ENCODE measurements at regions not wholly inside any gene's neighbourhood (a gene's known extent, or its start where the extent isn't known, plus 50 kb on each side); places are given as distances from the start of the nearest gene placed in this dataset.

GRCh38 chr15:79230766-79231165 lies 51.8 kb upstream of the ANKRD34C start:
- Histone ChIP-seq H2AK5ac (ENCODE audit: insufficient read length, low read length) (no peak overlapping the region), H3K27ac (ENCODE audit: insufficient read length, low read depth, low read length) (no peak overlapping the region), H3K18ac (ENCODE audit: insufficient read length, low read depth, low read length) (no peak overlapping the region), H3K14ac (ENCODE audit: insufficient read depth, low read length) (no peak overlapping the region), H3K4me2 (ENCODE audit: insufficient read depth, insufficient read length, low read length) (no peak overlapping the region), H4K91ac (ENCODE audit: insufficient read length, low read depth, low read length) (no peak overlapping the region), H2AFZ (ENCODE audit: low read length) (no peak overlapping the region), H3K4me1 (ENCODE audit: insufficient read depth, low read length) (no peaks in the 10 kb centered on the region), H3K23me2 (ENCODE audit: insufficient read length, low read depth, low read length, poor library complexity, severe bottlenecking) (no peaks in the 10 kb centered on the region), H3T11ph (ENCODE audit: low read length) (no peak overlapping the region), H4K5ac (ENCODE audit: insufficient read length, low read depth, low read length) (no peak overlapping the region), H3K79me1 (ENCODE audit: insufficient read depth, low read depth, low read length, poor library complexity, severe bottlenecking) (no peaks in the 10 kb centered on the region), H2BK120ac (ENCODE audit: low read depth, low read length, poor library complexity, severe bottlenecking) (no peak overlapping the region), H3K9me3 (ENCODE audit: control insufficient read depth, low read depth, low read length) (no peaks in the 10 kb centered on the region), H4K8ac (replicated peaks; ENCODE audit: insufficient read length, low read depth, low read length) (no peak overlapping the region), H2BK12ac (ENCODE audit: insufficient read length, low read depth, low read length) (no peak overlapping the region), H3K27me3 (ENCODE audit: insufficient read depth, low read length) (no peaks in the 10 kb centered on the region), H2BK20ac (ENCODE audit: low read depth, low read length, poor library complexity, severe bottlenecking) (no peak overlapping the region), H2BK5ac (ENCODE audit: insufficient read length, low read length) (no peak overlapping the region), H3K4ac (ENCODE audit: low read depth, low read length) (no peak overlapping the region), H3K23ac (ENCODE audit: insufficient read length, low read depth, low read length) (no peak overlapping the region), H3K9ac (ENCODE audit: extremely low read depth, insufficient read length, low read length) (no peak overlapping the region), H4K20me1 (ENCODE audit: control insufficient read depth, insufficient read depth, insufficient read length) (no peaks in the 10 kb centered on the region), H2BK15ac (ENCODE audit: low read depth, low read length) (no peak overlapping the region), H3K79me2 (ENCODE audit: insufficient read depth, low read length) (no peaks in the 10 kb centered on the region), H3K56ac (ENCODE audit: insufficient read length, low read depth, low read length) (no peak overlapping the region)
- H3K4me1 Mint-ChIP-seq, result no peaks in the 10 kb centered on the region
- peaks cover 0 to 1% (median 0%) of the 10 kb centered on the region in 3 experiments; a peak in 1 of 7 replicates for H3K36me3 Mint-ChIP-seq (ENCODE audit: insufficient read depth in 1 of 3, low read depth in 3 of 3)
- no peak overlapping the region for H3K27ac Mint-ChIP-seq
- no peak for TF ChIP-seq CTCF (conservative IDR thresholded peaks at IDR 0.05)
- H3K4me3 Mint-ChIP-seq, result no peak overlapping the region; a peak in 1 of 5 replicates
- H3K27me3 Mint-ChIP-seq (ENCODE audit: low read depth), result peaks cover 23% of the 10 kb centered on the region
- WGBS (ENCODE audit: extremely low coverage, insufficient read length, low lambda C conversion rate), result no CpG with 5 or more reads among the region's 5 CpGs
- H3K9me3 Mint-ChIP-seq, result no peaks in the 10 kb centered on the region
- no peak for DNase-seq
